ENCODE measurements at regions not wholly inside any gene's neighbourhood (a gene's known extent, or its start where the extent isn't known, plus 50 kb on each side); places are given as distances from the start of the nearest gene placed in this dataset.

DNA sequence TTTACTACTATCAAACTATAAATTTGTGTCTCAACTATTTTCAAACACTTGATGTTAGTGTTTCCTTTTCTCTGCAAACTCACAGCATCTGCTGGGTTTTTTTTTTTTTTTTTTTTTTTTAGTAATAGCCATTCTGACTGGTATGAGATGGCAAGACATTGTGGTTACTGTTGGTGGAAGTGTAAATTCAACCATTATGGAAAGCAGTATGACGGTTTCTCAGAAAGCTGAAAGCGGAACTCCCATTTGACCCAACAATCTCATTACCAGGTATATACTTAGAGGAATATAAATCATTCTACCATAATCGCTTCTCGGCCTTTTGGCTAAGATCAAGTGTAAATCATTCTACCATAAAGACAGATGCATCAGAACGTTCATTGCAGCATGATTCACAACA, 608.3 kb upstream of the ZP4 start:
- TF ChIP-seq ZNF175 (tag by site-specific recombination; IDR thresholded peaks at IDR 0.05), result no peak
- TF ChIP-seq, protein P1, sequence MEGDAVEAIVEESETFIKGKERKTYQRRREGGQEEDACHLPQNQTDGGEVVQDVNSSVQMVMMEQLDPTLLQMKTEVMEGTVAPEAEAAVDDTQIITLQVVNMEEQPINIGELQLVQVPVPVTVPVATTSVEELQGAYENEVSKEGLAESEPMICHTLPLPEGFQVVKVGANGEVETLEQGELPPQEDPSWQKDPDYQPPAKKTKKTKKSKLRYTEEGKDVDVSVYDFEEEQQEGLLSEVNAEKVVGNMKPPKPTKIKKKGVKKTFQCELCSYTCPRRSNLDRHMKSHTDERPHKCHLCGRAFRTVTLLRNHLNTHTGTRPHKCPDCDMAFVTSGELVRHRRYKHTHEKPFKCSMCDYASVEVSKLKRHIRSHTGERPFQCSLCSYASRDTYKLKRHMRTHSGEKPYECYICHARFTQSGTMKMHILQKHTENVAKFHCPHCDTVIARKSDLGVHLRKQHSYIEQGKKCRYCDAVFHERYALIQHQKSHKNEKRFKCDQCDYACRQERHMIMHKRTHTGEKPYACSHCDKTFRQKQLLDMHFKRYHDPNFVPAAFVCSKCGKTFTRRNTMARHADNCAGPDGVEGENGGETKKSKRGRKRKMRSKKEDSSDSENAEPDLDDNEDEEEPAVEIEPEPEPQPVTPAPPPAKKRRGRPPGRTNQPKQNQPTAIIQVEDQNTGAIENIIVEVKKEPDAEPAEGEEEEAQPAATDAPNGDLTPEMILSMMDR (tag by site-specific recombination; IDR thresholded peaks at IDR 0.05), result no peak
- TF ChIP-seq, protein P2, sequence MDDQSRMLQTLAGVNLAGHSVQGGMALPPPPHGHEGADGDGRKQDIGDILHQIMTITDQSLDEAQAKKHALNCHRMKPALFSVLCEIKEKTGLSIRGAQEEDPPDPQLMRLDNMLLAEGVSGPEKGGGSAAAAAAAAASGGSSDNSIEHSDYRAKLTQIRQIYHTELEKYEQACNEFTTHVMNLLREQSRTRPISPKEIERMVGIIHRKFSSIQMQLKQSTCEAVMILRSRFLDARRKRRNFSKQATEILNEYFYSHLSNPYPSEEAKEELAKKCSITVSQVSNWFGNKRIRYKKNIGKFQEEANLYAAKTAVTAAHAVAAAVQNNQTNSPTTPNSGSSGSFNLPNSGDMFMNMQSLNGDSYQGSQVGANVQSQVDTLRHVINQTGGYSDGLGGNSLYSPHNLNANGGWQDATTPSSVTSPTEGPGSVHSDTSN (CRISPR knock-in tag; IDR thresholded peaks at IDR 0.05), result no peak
- no peak for TF ChIP-seq ZNF416 (tag by site-specific recombination; IDR thresholded peaks at IDR 0.05)
- TF ChIP-seq, protein P3, sequence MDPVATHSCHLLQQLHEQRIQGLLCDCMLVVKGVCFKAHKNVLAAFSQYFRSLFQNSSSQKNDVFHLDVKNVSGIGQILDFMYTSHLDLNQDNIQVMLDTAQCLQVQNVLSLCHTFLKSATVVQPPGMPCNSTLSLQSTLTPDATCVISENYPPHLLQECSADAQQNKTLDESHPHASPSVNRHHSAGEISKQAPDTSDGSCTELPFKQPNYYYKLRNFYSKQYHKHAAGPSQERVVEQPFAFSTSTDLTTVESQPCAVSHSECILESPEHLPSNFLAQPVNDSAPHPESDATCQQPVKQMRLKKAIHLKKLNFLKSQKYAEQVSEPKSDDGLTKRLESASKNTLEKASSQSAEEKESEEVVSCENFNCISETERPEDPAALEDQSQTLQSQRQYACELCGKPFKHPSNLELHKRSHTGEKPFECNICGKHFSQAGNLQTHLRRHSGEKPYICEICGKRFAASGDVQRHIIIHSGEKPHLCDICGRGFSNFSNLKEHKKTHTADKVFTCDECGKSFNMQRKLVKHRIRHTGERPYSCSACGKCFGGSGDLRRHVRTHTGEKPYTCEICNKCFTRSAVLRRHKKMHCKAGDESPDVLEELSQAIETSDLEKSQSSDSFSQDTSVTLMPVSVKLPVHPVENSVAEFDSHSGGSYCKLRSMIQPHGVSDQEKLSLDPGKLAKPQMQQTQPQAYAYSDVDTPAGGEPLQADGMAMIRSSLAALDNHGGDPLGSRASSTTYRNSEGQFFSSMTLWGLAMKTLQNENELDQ (tag by site-specific recombination; IDR thresholded peaks at IDR 0.05; ENCODE audit: low read depth), result no peak
